ENCODE measurements at regions not wholly inside any gene's neighbourhood (a gene's known extent, or its start where the extent isn't known, plus 50 kb on each side); places are given as distances from the start of the nearest gene placed in this dataset.

DNA sequence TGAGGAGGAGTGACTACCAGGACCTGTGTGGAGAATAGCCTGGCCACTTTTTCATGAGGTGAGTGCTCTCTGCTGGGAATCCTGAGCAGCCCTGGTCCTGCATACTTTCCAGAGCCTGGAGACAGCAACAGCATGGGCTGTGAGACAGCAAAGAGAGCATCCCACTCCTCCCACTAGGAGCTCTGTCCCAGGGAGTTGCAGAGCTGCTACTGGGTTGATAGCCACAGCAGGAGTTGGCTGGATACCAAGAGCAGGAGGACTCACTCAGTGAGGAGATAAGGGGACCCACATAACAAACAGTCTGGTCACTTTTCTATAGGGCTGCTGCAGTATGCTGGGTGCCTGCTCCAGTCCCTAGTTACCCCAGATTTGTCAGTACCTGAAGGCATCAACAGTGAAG is 439.3 kb upstream of the CDH8 start:
- Histone ChIP-seq H4K8ac (replicated peaks; ENCODE audit: insufficient read length, low read depth, low read length) (no peak overlapping the region), H3K79me2 (ENCODE audit: insufficient read depth, low read length) (no peaks in the 10 kb centered on the region), H2BK12ac (ENCODE audit: insufficient read length, low read depth, low read length) (no peak overlapping the region), H3K23ac (ENCODE audit: insufficient read length, low read depth, low read length) (no peak overlapping the region), H2BK120ac (ENCODE audit: low read depth, low read length, poor library complexity, severe bottlenecking) (no peak overlapping the region), H2BK20ac (ENCODE audit: low read depth, low read length, poor library complexity, severe bottlenecking) (no peak overlapping the region), H3K9ac (ENCODE audit: extremely low read depth, insufficient read length, low read length) (no peak overlapping the region), H4K20me1 (ENCODE audit: control insufficient read depth, insufficient read depth, insufficient read length) (no peaks in the 10 kb centered on the region), H3K4me1 (ENCODE audit: insufficient read depth, low read length) (no peaks in the 10 kb centered on the region), H3K9me3 (ENCODE audit: control insufficient read depth, low read depth, low read length) (no peaks in the 10 kb centered on the region), H3K23me2 (ENCODE audit: insufficient read length, low read depth, low read length, poor library complexity, severe bottlenecking) (no peaks in the 10 kb centered on the region), H2AFZ (ENCODE audit: low read length) (no peak overlapping the region), H3K4ac (ENCODE audit: low read depth, low read length) (no peak overlapping the region), H2AK5ac (ENCODE audit: insufficient read length, low read length) (no peak overlapping the region), H2BK5ac (ENCODE audit: insufficient read length, low read length) (no peak overlapping the region), H3K14ac (ENCODE audit: insufficient read depth, low read length) (no peak overlapping the region), H2BK15ac (ENCODE audit: low read depth, low read length) (no peak overlapping the region), H3K79me1 (ENCODE audit: insufficient read depth, low read depth, low read length, poor library complexity, severe bottlenecking) (no peaks in the 10 kb centered on the region), H3K4me2 (ENCODE audit: insufficient read depth, insufficient read length, low read length) (no peak overlapping the region), H3K56ac (ENCODE audit: insufficient read length, low read depth, low read length) (no peak overlapping the region), H4K91ac (ENCODE audit: insufficient read length, low read depth, low read length) (no peak overlapping the region), H3T11ph (ENCODE audit: low read length) (no peak overlapping the region), H4K5ac (ENCODE audit: insufficient read length, low read depth, low read length) (no peak overlapping the region), H3K27ac (ENCODE audit: insufficient read length, low read depth, low read length) (no peak overlapping the region), H3K27me3 (ENCODE audit: insufficient read depth, low read length) (no peaks in the 10 kb centered on the region), H3K18ac (ENCODE audit: insufficient read length, low read depth, low read length) (no peak overlapping the region)
- H3K27ac Mint-ChIP-seq = no peak overlapping the region; a peak in 1 of 7 replicates
- no peaks in the 10 kb centered on the region for H3K4me1 Mint-ChIP-seq
- DNase-seq = no peak
- H3K9me3 Mint-ChIP-seq = peaks cover 18 to 31% of the 10 kb centered on the region in 2 experiments
- no peak overlapping the region for H3K4me3 Mint-ChIP-seq
- H3K36me3 Mint-ChIP-seq (ENCODE audit: insufficient read depth in 1 of 3, low read depth in 3 of 3) = peaks cover 8 to 31% (median 22%) of the 10 kb centered on the region in 3 experiments
- TF ChIP-seq, protein P1, sequence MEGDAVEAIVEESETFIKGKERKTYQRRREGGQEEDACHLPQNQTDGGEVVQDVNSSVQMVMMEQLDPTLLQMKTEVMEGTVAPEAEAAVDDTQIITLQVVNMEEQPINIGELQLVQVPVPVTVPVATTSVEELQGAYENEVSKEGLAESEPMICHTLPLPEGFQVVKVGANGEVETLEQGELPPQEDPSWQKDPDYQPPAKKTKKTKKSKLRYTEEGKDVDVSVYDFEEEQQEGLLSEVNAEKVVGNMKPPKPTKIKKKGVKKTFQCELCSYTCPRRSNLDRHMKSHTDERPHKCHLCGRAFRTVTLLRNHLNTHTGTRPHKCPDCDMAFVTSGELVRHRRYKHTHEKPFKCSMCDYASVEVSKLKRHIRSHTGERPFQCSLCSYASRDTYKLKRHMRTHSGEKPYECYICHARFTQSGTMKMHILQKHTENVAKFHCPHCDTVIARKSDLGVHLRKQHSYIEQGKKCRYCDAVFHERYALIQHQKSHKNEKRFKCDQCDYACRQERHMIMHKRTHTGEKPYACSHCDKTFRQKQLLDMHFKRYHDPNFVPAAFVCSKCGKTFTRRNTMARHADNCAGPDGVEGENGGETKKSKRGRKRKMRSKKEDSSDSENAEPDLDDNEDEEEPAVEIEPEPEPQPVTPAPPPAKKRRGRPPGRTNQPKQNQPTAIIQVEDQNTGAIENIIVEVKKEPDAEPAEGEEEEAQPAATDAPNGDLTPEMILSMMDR (conservative IDR thresholded peaks at IDR 0.05) = no peak
- H3K27me3 Mint-ChIP-seq (ENCODE audit: low read depth) = no peaks in the 10 kb centered on the region

Data from H9 (cell line).